ENCODE measurements at regions not wholly inside any gene's neighbourhood (a gene's known extent, or its start where the extent isn't known, plus 50 kb on each side); places are given as distances from the start of the nearest gene placed in this dataset.
A peak's percentile ranks its signal among the peaks of the same experiment; 100 is the strongest.
"Not testable (repeated sequence)": the region's sequence is repeated elsewhere in the genome, so short reads cannot be mapped to it uniquely, and the experiment has no call there.

DNA sequence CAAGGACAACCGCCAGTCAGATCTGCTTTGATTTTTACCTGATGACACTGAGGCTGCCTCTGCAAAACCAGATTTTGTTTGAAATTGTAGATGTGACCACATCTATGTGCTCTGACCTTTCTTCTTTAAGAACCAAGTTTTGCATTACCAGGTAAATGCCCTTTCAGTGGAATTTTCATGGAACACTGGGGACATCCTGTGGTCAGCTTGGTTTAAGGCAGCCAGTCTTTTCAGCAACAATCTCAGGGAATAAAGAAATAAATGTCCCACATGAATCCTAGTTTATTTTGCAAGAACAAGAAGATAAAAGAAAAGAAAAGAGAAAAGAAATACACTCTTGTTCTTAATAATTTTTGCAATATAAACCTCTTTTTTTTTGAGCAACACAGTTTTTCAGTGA is 90.6 kb downstream of the POU3F3 start:
- peak; percentile 48 for DNase-seq (ENCODE audit: low read depth)

GRCh38 chr2:104945121-104945520 is 91.2 kb downstream of the POU3F3 start:
- no peak for DNase-seq (ENCODE audit: low read depth)
- TF ChIP-seq CTCF (IDR thresholded peaks at IDR 0.05; ENCODE audit: insufficient read depth, low read depth, low read length, missing control alignments): no peak
- H3K4me3 ChIP-seq (ENCODE audit: low read length): no peak overlapping the region

More for the DNA sequence above, 90.6 kb downstream of the POU3F3 start:
- TF ChIP-seq CTCF (IDR thresholded peaks at IDR 0.05; ENCODE audit: insufficient read depth, low read depth, low read length, missing control alignments): peak; percentile 58
- no peak overlapping the region for H3K4me3 ChIP-seq (ENCODE audit: low read length)

DNA sequence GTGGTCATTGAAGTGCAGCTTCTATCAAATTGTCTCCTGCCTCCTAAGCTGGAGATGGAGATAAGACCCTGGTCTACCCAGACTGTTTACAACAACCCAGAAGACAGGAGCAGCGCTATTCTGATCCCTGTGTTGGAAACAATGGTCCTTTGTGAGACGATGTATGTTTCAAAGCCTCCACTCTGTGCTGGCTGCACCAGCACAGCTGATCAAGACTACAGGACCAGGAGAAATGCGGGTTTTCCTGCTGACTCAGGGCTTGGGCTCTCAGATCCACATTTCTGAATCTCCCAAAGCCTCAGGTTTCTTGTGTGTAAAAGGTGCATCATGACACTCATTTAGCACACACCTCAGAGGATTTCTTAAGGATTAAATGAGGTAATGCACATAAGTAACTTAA is 92.0 kb downstream of the POU3F3 start:
- TF ChIP-seq CTCF (IDR thresholded peaks at IDR 0.05; ENCODE audit: insufficient read depth, low read depth, low read length, missing control alignments): no peak
- H3K4me3 ChIP-seq (ENCODE audit: low read length): no peak overlapping the region
- DNase-seq (ENCODE audit: low read depth): peak; percentile 36

- DNase-seq (ENCODE audit: low read depth): peak; percentile 84
- not testable (repeated sequence) for H3K4me3 ChIP-seq (ENCODE audit: low read length)
These were observed 90.4 kb upstream of the MRPS9 start for GRCh38 chr2:104947456-104947855.

DNA sequence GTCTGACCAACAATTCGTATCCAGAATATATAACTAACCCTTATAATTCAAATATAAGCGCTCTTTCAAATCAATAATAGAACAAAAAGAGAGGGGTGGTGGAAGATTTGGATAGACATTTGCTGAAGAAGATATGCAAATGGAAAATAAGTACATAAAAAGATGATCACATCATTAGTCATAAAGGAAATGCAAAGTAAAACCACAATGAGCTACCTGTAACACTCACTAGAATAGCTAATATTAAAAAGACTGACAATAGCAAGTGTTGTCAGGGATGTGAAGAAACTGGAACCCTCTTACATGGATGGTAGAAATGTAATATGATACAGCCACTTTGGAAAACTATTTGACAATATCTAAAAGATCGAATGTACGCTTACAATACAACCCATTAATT is 84.9 kb upstream of the MRPS9 start:
- TF ChIP-seq CTCF (IDR thresholded peaks at IDR 0.05; ENCODE audit: insufficient read depth, low read depth, low read length, missing control alignments): no peak
- DNase-seq (ENCODE audit: low read depth): peak; percentile 3
- H3K4me3 ChIP-seq (ENCODE audit: low read length): no peak overlapping the region

DNA sequence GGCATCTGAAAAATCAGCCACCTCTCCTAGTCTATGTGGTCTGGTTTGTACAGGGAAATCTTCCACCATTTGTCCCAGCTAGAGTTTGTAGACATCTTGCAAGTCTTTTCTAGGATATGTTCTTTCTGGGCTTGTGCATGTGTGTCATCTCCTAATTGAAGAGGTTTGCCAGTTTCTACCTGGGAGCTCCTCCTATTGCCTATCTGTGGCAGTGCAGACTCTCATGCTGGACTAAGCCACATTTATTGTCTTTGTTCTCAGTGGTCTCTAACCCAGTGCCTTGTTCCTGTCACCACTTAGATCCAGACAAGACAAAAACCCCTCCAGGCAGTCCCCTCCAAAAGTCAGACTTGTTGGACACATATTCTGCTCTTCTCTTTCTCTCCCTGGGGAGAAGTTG is 72.0 kb upstream of the MRPS9 start:
- DNase-seq (ENCODE audit: low read depth): peak; percentile 14
- no peak overlapping the region for H3K4me3 ChIP-seq (ENCODE audit: low read length)
- TF ChIP-seq CTCF (IDR thresholded peaks at IDR 0.05; ENCODE audit: insufficient read depth, low read depth, low read length, missing control alignments): peak; percentile 16

DNA sequence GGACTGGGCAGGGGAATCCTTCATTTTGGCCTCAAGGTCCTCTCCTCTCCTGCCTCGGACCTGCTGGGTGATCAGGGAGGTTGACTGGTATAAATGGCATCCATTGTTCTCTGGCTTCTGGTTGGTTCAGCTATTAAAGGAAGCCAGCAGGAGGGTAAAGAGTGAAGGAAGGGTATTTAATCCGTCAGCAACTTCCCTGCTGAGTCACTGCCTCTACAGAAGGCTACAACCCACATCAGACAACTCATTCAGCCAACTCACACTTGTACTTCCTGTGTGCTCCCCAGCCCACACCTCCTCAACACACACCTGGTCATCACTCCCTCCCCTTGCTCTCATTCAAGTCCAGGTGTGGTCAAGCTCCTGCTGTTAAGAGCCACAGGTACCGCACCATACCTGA is 68.3 kb upstream of the MRPS9 start:
- peak; percentile 66 for DNase-seq (ENCODE audit: low read depth)
- no peak for TF ChIP-seq CTCF (IDR thresholded peaks at IDR 0.05; ENCODE audit: insufficient read depth, low read depth, low read length, missing control alignments)
- no peak overlapping the region for H3K4me3 ChIP-seq (ENCODE audit: low read length)

DNA sequence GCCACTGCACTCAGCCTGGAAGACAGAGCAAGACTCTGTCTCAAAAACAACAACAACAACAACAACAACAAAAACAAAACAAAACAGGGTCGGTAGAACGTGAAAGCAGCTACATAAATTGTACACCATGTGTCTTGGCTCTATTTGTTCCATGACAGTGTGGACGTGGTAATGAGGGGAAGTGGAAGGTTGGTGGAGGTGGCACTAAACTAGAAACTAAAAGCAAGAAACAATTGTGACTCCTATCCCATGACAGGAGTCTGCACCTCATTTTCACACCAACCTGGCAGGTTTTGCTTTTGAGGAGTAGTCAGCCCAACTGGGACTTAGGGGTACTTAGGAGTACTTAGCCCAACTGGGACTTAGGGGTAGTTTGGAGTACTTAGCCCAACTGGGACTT is 62.5 kb upstream of the MRPS9 start:
- no peak for TF ChIP-seq CTCF (IDR thresholded peaks at IDR 0.05; ENCODE audit: insufficient read depth, low read depth, low read length, missing control alignments)
- no peak overlapping the region for H3K4me3 ChIP-seq (ENCODE audit: low read length)
- no peak for DNase-seq (ENCODE audit: low read depth)
